ENCODE measurements at regions not wholly inside any gene's neighbourhood (a gene's known extent, or its start where the extent isn't known, plus 50 kb on each side); places are given as distances from the start of the nearest gene placed in this dataset.
"Not testable (repeated sequence)": the region's sequence is repeated elsewhere in the genome, so short reads cannot be mapped to it uniquely, and the experiment has no call there.

DNA sequence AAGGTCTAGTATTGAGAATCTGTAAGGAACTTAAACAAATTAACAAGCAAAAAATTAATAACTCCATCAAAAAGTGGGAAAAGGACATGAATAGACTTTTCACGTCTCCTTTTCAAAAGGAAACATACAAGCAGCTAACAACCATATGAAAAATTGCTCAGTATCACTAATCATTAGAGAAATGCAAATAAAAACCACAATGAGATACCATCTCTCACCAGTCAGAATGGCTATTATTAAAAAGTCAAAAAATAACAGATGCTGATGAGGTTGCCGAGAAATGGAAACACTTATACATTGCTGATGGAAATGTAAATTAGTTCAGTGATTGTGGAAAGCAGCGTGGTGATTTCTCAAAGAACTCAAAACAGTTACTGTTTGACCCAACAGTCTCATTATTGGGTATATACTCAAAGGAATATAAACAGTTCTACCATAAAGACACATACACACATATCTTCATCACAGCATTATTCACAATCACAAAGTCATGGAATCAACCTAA is 410.4 kb upstream of the SMIM31 start:
- TF ChIP-seq CTCF (IDR thresholded peaks at IDR 0.05; ENCODE audit: low read depth, low read length, missing control alignments), result no peak
- DNase-seq (ENCODE audit: extremely low read depth, low read depth), result no peak
- H3K4me3 ChIP-seq (replicated peaks; ENCODE audit: low read depth, low read length), result no peak overlapping the region

DNA sequence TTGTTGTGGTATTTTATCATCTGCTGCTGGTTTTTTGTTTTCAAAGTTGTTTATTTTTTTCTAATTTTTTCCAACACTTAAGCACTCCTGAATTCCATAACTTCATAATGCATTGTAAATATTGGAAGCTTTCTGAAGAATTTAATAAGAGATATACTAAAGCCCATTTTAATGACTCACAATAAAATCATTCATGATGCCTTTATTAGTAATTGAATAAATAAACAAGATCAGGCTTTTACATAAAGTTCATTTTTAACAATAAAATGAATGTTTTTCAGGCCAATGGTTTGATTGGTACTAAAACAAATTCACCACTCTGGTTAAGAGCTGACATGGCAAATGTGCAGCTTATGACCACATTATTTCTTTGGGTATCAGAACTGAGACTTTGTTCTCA is 408.2 kb upstream of the SMIM31 start:
- no peak for TF ChIP-seq CTCF (IDR thresholded peaks at IDR 0.05; ENCODE audit: low read depth, low read length, missing control alignments)
- no peak for DNase-seq (ENCODE audit: extremely low read depth, low read depth)
- no peak overlapping the region for H3K4me3 ChIP-seq (replicated peaks; ENCODE audit: low read depth, low read length)

- DNase-seq (ENCODE audit: extremely low read depth, low read depth), result no peak
- no peak overlapping the region for H3K4me3 ChIP-seq (replicated peaks; ENCODE audit: low read depth, low read length)
- TF ChIP-seq CTCF (IDR thresholded peaks at IDR 0.05; ENCODE audit: low read depth, low read length, missing control alignments), result no peak
Measured at GRCh38 chr4:164350061-164350460, 403.9 kb upstream of the SMIM31 start.

DNA sequence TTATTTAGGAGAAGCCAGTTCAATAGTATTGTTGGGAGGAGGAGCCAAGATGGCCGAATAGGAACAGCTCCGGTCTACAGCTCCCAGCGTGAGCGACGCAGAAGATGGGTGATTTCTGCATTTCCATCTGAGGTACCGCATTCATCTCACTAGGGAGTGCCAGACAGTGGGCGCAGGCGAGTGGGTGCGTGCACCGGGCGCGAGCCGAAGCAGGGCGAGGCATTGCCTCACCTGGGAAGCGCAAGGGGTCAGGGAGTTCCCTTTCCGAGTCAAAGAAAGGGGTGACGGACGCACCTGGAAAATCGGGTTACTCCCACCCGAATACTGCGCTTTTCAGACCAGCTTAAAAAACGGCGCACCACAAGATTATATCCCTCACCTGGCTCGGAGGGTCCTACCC is 403.2 kb upstream of the SMIM31 start:
- H3K4me3 ChIP-seq (replicated peaks; ENCODE audit: low read depth, low read length); DNase-seq (ENCODE audit: extremely low read depth, low read depth): not testable (repeated sequence)

GRCh38 chr4:164357957-164358356 is 396.0 kb upstream of the SMIM31 start:
- no peak for TF ChIP-seq CTCF (IDR thresholded peaks at IDR 0.05; ENCODE audit: low read depth, low read length, missing control alignments)
- no peak for DNase-seq (ENCODE audit: extremely low read depth, low read depth)

DNA sequence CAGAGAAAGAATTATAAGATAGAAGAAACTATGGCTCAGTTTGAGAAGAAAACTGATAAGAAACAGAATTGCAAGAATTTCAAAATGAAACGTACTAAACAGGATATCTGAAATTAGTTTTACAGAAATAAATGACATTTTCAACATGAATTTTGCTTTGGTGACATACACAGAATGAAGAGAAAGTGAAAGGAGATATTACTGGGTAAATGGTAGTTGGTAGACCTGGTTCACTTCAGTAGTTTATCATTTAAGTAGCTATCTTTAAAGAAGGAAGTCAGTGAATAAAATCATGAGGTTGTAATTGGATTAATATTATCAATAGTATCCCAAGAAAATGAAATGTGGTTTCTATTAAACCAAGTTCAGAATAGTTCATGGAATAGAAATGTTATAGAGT is 395.5 kb upstream of the SMIM31 start:
- DNase-seq (ENCODE audit: extremely low read depth, low read depth), result no peak
- TF ChIP-seq CTCF (IDR thresholded peaks at IDR 0.05; ENCODE audit: low read depth, low read length, missing control alignments), result no peak
- H3K4me3 ChIP-seq (replicated peaks; ENCODE audit: low read depth, low read length), result no peak overlapping the region

More at GRCh38 chr4:164357957-164358356, 396.0 kb upstream of the SMIM31 start:
- H3K4me3 ChIP-seq (replicated peaks; ENCODE audit: low read depth, low read length), result no peak overlapping the region

GRCh38 chr4:164359881-164360280 is 394.1 kb upstream of the SMIM31 start:
- no peak for TF ChIP-seq CTCF (IDR thresholded peaks at IDR 0.05; ENCODE audit: low read depth, low read length, missing control alignments)
- H3K4me3 ChIP-seq (replicated peaks; ENCODE audit: low read depth, low read length), result no peak overlapping the region
- DNase-seq (ENCODE audit: extremely low read depth, low read depth), result no peak
